HG02852 (cell line): ENCODE measurements at regions not wholly inside any gene's neighbourhood (a gene's known extent, or its start where the extent isn't known, plus 50 kb on each side); places are given as distances from the start of the nearest gene placed in this dataset.

Experiments used
- ATAC-seq: cut with Tn5 transposase; IDR thresholded peaks from one replicate; pipeline ENCODE4 v1.9.1; 2021; ENCODE audit warnings: mild to moderate bottlenecking, moderate library complexity; ENCODE audit not compliant: unreplicated experiment

GRCh38 chr3:16658004-16658924 is 53.0 kb upstream of the DAZL start:
- no peak for ATAC-seq

- ATAC-seq: no peak
These were observed 53.9 kb upstream of the DAZL start for GRCh38 chr3:16658925-16659793.

- no peak for ATAC-seq
These were observed 58.9 kb upstream of the DAZL start for GRCh38 chr3:16663854-16664712.

GRCh38 chr3:16665282-16665741 is 60.1 kb upstream of the DAZL start:
- ATAC-seq: no peak

GRCh38 chr3:16666206-16666605 is 61.0 kb upstream of the DAZL start:
- no peak for ATAC-seq

- ATAC-seq: no peak
These were observed 62.4 kb upstream of the DAZL start for GRCh38 chr3:16667633-16668032.

- ATAC-seq: no peak
These were observed 63.7 kb upstream of the DAZL start for GRCh38 chr3:16668776-16669545.

- no peak for ATAC-seq
These were observed 65.0 kb upstream of the DAZL start for GRCh38 chr3:16670191-16670590.

- no peak for ATAC-seq
These were observed 66.5 kb upstream of the DAZL start for GRCh38 chr3:16671690-16672089.

GRCh38 chr3:16673530-16673929 is 68.3 kb upstream of the DAZL start:
- ATAC-seq: no peak

GRCh38 chr3:16675805-16676204 is 70.6 kb upstream of the DAZL start:
- no peak for ATAC-seq

GRCh38 chr3:16686679-16687078 is 81.5 kb upstream of the DAZL start:
- ATAC-seq: no peak

- ATAC-seq: no peak
These were observed 82.0 kb upstream of the DAZL start for GRCh38 chr3:16687221-16687620.

GRCh38 chr3:16692486-16693344 is 87.5 kb upstream of the DAZL start:
- no peak for ATAC-seq

- ATAC-seq: no peak
These were observed 88.6 kb upstream of the DAZL start for GRCh38 chr3:16693820-16694219.

GRCh38 chr3:16695710-16696109 is 90.5 kb upstream of the DAZL start:
- ATAC-seq: no peak

- no peak for ATAC-seq
These were observed 92.4 kb upstream of the DAZL start for GRCh38 chr3:16697443-16698147.

- ATAC-seq: no peak
These were observed 95.4 kb upstream of the DAZL start for GRCh38 chr3:16700651-16701050.
